Activated CD8-positive, alpha-beta memory T cell treated with anti-CD3 and anti-CD28 coated beads for 1 hour (primary cell): ENCODE measurements at regions not wholly inside any gene's neighbourhood (a gene's known extent, or its start where the extent isn't known, plus 50 kb on each side); places are given as distances from the start of the nearest gene placed in this dataset.
"Not testable (repeated sequence)": the region's sequence is repeated elsewhere in the genome, so short reads cannot be mapped to it uniquely, and the experiment has no call there.

ENCODE experiments used
- DNase-seq, 2 donors: peaks; one replicate each; pipeline ENCODE4 v3.0.0-alpha.2; 2020; ENCODE audit warnings: low read depth in 1 of 2; ENCODE audit errors: extremely low read depth in 1 of 2

- no peak for DNase-seq
Measured at GRCh38 chr9:31839273-31839672, 545.2 kb upstream of the ACO1 start.

GRCh38 chr9:31840702-31841101, 543.7 kb upstream of the ACO1 start:
- no peak for DNase-seq

- no peak for DNase-seq
Measured at GRCh38 chr9:31847963-31848362, 536.5 kb upstream of the ACO1 start.

GRCh38 chr9:31848505-31849285, 535.7 kb upstream of the ACO1 start:
- DNase-seq = no peak

- no peak for DNase-seq
Measured at GRCh38 chr9:31854187-31854586, 530.3 kb upstream of the ACO1 start.

- DNase-seq = no peak
Measured at GRCh38 chr9:31868830-31869229, 515.6 kb upstream of the ACO1 start.

GRCh38 chr9:31870276-31870675, 514.2 kb upstream of the ACO1 start:
- DNase-seq = no peak

GRCh38 chr9:31873722-31874121, 510.7 kb upstream of the ACO1 start:
- no peak for DNase-seq

GRCh38 chr9:31894008-31894407, 490.4 kb upstream of the ACO1 start:
- no peak for DNase-seq

GRCh38 chr9:31908158-31908890, 476.1 kb upstream of the ACO1 start:
- DNase-seq = no peak

GRCh38 chr9:31908891-31909480, 475.5 kb upstream of the ACO1 start:
- DNase-seq = no peak

GRCh38 chr9:31912636-31913035, 471.8 kb upstream of the ACO1 start:
- no peak for DNase-seq

- DNase-seq = no peak
Measured at GRCh38 chr9:31916591-31917241, 467.7 kb upstream of the ACO1 start.

- not testable (repeated sequence) for DNase-seq
Measured at GRCh38 chr9:31937737-31938136, 446.7 kb upstream of the ACO1 start.

- no peak for DNase-seq
Measured at GRCh38 chr9:31950756-31951155, 433.7 kb upstream of the ACO1 start.

- no peak for DNase-seq
Measured at GRCh38 chr9:31958572-31958971, 425.9 kb upstream of the ACO1 start.

- no peak for DNase-seq
Measured at GRCh38 chr9:31969552-31969951, 414.9 kb upstream of the ACO1 start.

GRCh38 chr9:31983895-31984294, 400.5 kb upstream of the ACO1 start:
- no peak for DNase-seq

- no peak for DNase-seq
Measured at GRCh38 chr9:31996331-31996730, 388.1 kb upstream of the ACO1 start.

GRCh38 chr9:32004431-32005076, 379.9 kb upstream of the ACO1 start:
- no peak for DNase-seq

- no peak for DNase-seq
Measured at GRCh38 chr9:32010322-32010721, 374.1 kb upstream of the ACO1 start.
